PC-3 (cell line): ENCODE measurements at regions not wholly inside any gene's neighbourhood (a gene's known extent, or its start where the extent isn't known, plus 50 kb on each side); places are given as distances from the start of the nearest gene placed in this dataset.

ENCODE experiments used
- ATAC-seq: fragments of 200-7000 bp; cut with Tn5 transposase; 2 replicates; pipeline ENCODE4 v1.9.1; 2020; ENCODE audit warnings: mild to moderate bottlenecking, moderate library complexity
- BruUV-seq: library from RNA; stranded (reverse); fragments of 400-500 nt; replicated peaks from 2 replicates; lab custom pipeline; 2021; lab: Mats Ljungman, UMichigan
- CTCF ChIA-PET: fragments of 300-600 bp; sonication (Branson Sonifier 250); formaldehyde crosslinking; loops from one replicate; lab custom pipeline; 2022; ENCODE audit warnings: antibody characterized with exemption; lab: Charles Lee
- POLR2A ChIA-PET: fragments of 300-600 bp; sonication (Branson Sonifier 250); formaldehyde crosslinking; loops from one replicate; lab custom pipeline; 2022; ENCODE audit warnings: antibody characterized with exemption; ENCODE audit not compliant: unreplicated experiment; lab: Charles Lee
- DNase-seq: peaks from one replicate; pipeline ENCODE4 v3.0.0-alpha.2; 2015
- H2AFZ ChIP-seq: fragments of 300-600 bp; sonication (generic); 2 replicates; pipeline ENCODE4 v1.6.0; 2016; ENCODE audit warnings: antibody characterized with exemption, low read length
- H3F3A ChIP-seq: fragments of 300-600 bp; sonication (generic); one replicate; pipeline ENCODE4 v1.6.0; 2017; ENCODE audit warnings: antibody characterized with exemption, low read length, control low read depth, mild to moderate bottlenecking; ENCODE audit not compliant: unreplicated experiment
- H3K27ac ChIP-seq: fragments of 300-600 bp; sonication (generic); 2 replicates; pipeline ENCODE4 v1.5.1; 2016; ENCODE audit warnings: mild to moderate bottlenecking, low read length
- H3K27me3 ChIP-seq: fragments of 300-600 bp; sonication (generic); 2 replicates; pipeline ENCODE4 v1.6.1; 2016; ENCODE audit warnings: low read length, mixed read lengths
- H3K36me3 ChIP-seq: fragments of 300-600 bp; sonication (generic); 2 replicates; pipeline ENCODE4 v1.6.1; 2016; ENCODE audit warnings: low read depth, mixed run types, low read length, mixed read lengths
- H3K4me1 ChIP-seq: fragments of 300-600 bp; sonication (generic); 2 replicates; pipeline ENCODE4 v1.5.1; 2016; ENCODE audit warnings: low read length; ENCODE audit not compliant: insufficient read depth
- H3K4me2 ChIP-seq: fragments of 300-600 bp; sonication (generic); 2 replicates; pipeline ENCODE4 v1.6.0; 2016; ENCODE audit warnings: low read length
- H3K4me3 ChIP-seq: fragments of 300-600 bp; sonication (generic); 2 replicates; pipeline ENCODE4 v1.5.1; 2016; ENCODE audit warnings: mild to moderate bottlenecking, low read length, mixed read lengths
- H3K79me2 ChIP-seq: fragments of 300-600 bp; sonication (generic); 2 replicates; pipeline ENCODE4 v1.6.1; 2017; ENCODE audit warnings: low read length, mixed read lengths
- H3K9ac ChIP-seq: fragments of 300-600 bp; sonication (generic); 2 replicates; pipeline ENCODE4 v1.6.0; 2016; ENCODE audit warnings: mild to moderate bottlenecking, low read length
- H3K9me2 ChIP-seq: fragments of 300-600 bp; sonication (generic); replicated peaks from 2 replicates; pipeline ENCODE4 v1.6.1; 2016; ENCODE audit warnings: mixed run types, low read length, mixed read lengths
- H3K9me3 ChIP-seq: fragments of 300-600 bp; sonication (generic); 2 replicates; pipeline ENCODE4 v1.6.1; 2016; ENCODE audit warnings: low read length, mixed read lengths
- H4K20me1 ChIP-seq: fragments of 300-600 bp; sonication (generic); 2 replicates; pipeline ENCODE4 v1.6.1; 2016; ENCODE audit warnings: low read length, mixed read lengths
- EZH2 ChIP-seq: fragments of 300-600 bp; sonication (generic); IDR thresholded peaks from one replicate; pipeline ENCODE4 v1.6.1; 2017; ENCODE audit warnings: antibody characterized with exemption, mild to moderate bottlenecking, low read length; ENCODE audit not compliant: unreplicated experiment
- EZH2phosphoT487 ChIP-seq: fragments of 300-600 bp; sonication (generic); IDR thresholded peaks from 2 replicates; pipeline ENCODE4 v1.6.1; 2018; ENCODE audit warnings: mild to moderate bottlenecking, antibody characterized with exemption, low read length, borderline replicate concordance
- intact Hi-C: fragments of 100-400 bp; cut with micrococcal nuclease; formaldehyde crosslinking; loops from 2 replicates; pipeline ENCODE4 v1.9.0; 2023
- TF ChIP-seq, protein P1 (sequence below): fragments of 300-600 bp; sonication (generic); conservative IDR thresholded peaks from 2 replicates; pipeline ENCODE4 v1.5.1; 2017; ENCODE audit warnings: antibody characterized with exemption, low read depth, mild to moderate bottlenecking, low read length

DNA sequence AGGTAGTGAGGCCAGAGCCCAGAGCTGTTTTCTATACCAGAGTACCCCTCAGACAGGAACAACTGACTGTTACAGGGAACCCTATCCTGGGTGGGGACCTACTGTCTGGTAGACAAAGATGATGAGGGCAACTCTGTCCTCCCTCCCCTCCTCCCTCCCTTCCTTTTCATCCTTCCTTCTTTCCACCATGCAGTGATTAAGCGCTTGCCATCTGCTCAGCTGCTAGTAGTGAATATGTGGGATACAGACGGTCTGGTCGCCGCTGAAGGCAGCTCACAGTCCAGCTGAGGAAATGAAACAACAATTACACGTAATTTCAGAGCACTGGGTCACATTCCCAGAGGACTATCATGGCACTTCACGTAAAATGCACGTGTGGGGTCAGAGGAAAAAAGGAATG is 597.1 kb downstream of the BUD13 start:
- H3K4me1 ChIP-seq = no peaks in the 10 kb centered on the region
- CTCF ChIA-PET = no interaction called here
- BruUV-seq = no TSS peak

GRCh38 chr11:116173941-116174911 is 598.6 kb downstream of the BUD13 start:
- Histone ChIP-seq H3K9me3 (peaks cover 6% of the 10 kb centered on the region; the same call in 1 of the 2 replicates), H3K9ac (no peak overlapping the region), H3K4me3 (no peak overlapping the region), H2AFZ (no peak overlapping the region), H3F3A (no peaks in the 10 kb centered on the region), H3K36me3 (no peaks in the 10 kb centered on the region), H3K4me2 (no peak overlapping the region), H3K27ac (no peak overlapping the region), H4K20me1 (no peaks in the 10 kb centered on the region), H3K9me2 (no peaks in the 10 kb centered on the region), H3K27me3 (no peaks in the 10 kb centered on the region), H3K79me2 (no peaks in the 10 kb centered on the region), H3K4me1 (no peaks in the 10 kb centered on the region)
- ChIA-PET POLR2A (no interaction called here), CTCF (no interaction called here)
- DNase-seq (no peak), ATAC-seq (no peak)
- no TSS peak for BruUV-seq
- TF ChIP-seq EZH2phosphoT487 (no peak), EZH2 (no peak)
- TF ChIP-seq, protein P1, sequence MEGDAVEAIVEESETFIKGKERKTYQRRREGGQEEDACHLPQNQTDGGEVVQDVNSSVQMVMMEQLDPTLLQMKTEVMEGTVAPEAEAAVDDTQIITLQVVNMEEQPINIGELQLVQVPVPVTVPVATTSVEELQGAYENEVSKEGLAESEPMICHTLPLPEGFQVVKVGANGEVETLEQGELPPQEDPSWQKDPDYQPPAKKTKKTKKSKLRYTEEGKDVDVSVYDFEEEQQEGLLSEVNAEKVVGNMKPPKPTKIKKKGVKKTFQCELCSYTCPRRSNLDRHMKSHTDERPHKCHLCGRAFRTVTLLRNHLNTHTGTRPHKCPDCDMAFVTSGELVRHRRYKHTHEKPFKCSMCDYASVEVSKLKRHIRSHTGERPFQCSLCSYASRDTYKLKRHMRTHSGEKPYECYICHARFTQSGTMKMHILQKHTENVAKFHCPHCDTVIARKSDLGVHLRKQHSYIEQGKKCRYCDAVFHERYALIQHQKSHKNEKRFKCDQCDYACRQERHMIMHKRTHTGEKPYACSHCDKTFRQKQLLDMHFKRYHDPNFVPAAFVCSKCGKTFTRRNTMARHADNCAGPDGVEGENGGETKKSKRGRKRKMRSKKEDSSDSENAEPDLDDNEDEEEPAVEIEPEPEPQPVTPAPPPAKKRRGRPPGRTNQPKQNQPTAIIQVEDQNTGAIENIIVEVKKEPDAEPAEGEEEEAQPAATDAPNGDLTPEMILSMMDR = no peak
- intact Hi-C loops = no loop called here

More for the DNA sequence above, 597.1 kb downstream of the BUD13 start:
- H3K79me2 ChIP-seq = no peaks in the 10 kb centered on the region
- no peaks in the 10 kb centered on the region for H3K9me2 ChIP-seq
- no peaks in the 10 kb centered on the region for H3K27me3 ChIP-seq
- peaks cover 6% of the 10 kb centered on the region; the same call in 1 of the 2 replicates for H3K9me3 ChIP-seq
- H3K9ac ChIP-seq = no peak overlapping the region
- TF ChIP-seq EZH2 (no peak), EZH2phosphoT487 (no peak)
- TF ChIP-seq, protein P1 = no peak
- no peaks in the 10 kb centered on the region for H3F3A ChIP-seq
- intact Hi-C loops = no loop called here
- H2AFZ ChIP-seq = no peak overlapping the region
- ATAC-seq (no peak), DNase-seq (no peak)
- H3K27ac ChIP-seq = no peak overlapping the region
- H3K4me2 ChIP-seq = no peak overlapping the region
- no peaks in the 10 kb centered on the region for H4K20me1 ChIP-seq
- no peak overlapping the region for H3K4me3 ChIP-seq
- no peaks in the 10 kb centered on the region for H3K36me3 ChIP-seq
- POLR2A ChIA-PET = no interaction called here

DNA sequence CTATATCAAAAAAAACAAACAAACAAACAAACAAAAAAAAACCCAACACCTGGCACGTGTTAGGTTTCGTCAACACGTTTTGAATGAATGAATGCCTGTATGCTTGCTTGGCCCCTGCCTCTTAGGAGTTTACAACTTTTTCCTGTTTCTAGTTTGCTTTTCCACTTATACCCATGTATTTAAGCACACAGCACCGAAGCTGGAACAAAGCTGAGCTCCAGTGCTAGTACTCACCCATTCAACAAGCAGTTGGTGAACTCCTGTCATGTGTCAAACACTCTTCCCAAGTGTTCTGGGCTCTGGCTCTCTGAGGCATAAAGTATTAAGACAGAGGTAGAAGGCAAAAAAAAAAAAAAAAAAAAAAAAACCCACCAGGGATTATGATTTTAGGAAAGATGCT is 599.3 kb downstream of the BUD13 start:
- Histone ChIP-seq H3K4me1 (no peaks in the 10 kb centered on the region), H3K9ac (no peak overlapping the region)

More for the DNA sequence above, 599.3 kb downstream of the BUD13 start:
- H2AFZ ChIP-seq = no peak overlapping the region
- H3K79me2 ChIP-seq = no peaks in the 10 kb centered on the region
- no peaks in the 10 kb centered on the region for H3K36me3 ChIP-seq
- H3K9me3 ChIP-seq = 0 out of 2 replicates have a peak, but pooled peaks cover under 1% of the 10 kb centered on the region
- intact Hi-C loops = no loop called here
- ChIA-PET CTCF (no interaction called here), POLR2A (no interaction called here)
- DNase-seq (no peak), ATAC-seq (no peak)
- H3K9me2 ChIP-seq = no peaks in the 10 kb centered on the region
- H3K27ac ChIP-seq = no peak overlapping the region
- no peaks in the 10 kb centered on the region for H3K27me3 ChIP-seq
- TF ChIP-seq EZH2 (no peak), EZH2phosphoT487 (no peak)
- TF ChIP-seq, protein P1 = no peak
- BruUV-seq = no TSS peak
- no peak overlapping the region for H3K4me2 ChIP-seq
- no peaks in the 10 kb centered on the region for H4K20me1 ChIP-seq
- no peaks in the 10 kb centered on the region for H3F3A ChIP-seq
- H3K4me3 ChIP-seq = no peak overlapping the region
